Mesenchymal stem cell (in vitro differentiated cells and primary cell): ENCODE measurements at regions not wholly inside any gene's neighbourhood (a gene's known extent, or its start where the extent isn't known, plus 50 kb on each side); places are given as distances from the start of the nearest gene placed in this dataset.

Source experiments
- DNase-seq: peaks from one replicate; pipeline ENCODE4 v3.0.0-alpha.2; 2013
- H2AFZ ChIP-seq: one replicate; pipeline ENCODE4 v1.6.1; 2013; ENCODE audit warnings: low read depth, mild to moderate bottlenecking, control low read depth, inconsistent platforms, low read length, moderate library complexity
- H2AK5ac ChIP-seq: 2 replicates; pipeline ENCODE4 v1.6.1; 2013; ENCODE audit warnings: low read length, moderate library complexity, mild to moderate bottlenecking, inconsistent platforms; ENCODE audit not compliant: severe bottlenecking
- H2BK120ac ChIP-seq: one replicate; pipeline ENCODE4 v1.6.1; 2013; ENCODE audit warnings: low read depth, mild to moderate bottlenecking, inconsistent platforms, low read length, moderate library complexity
- H2BK12ac ChIP-seq, 2 experiments: one replicate each; pipeline ENCODE4 v1.6.1; 2013; ENCODE audit warnings: inconsistent platforms in 2 of 2, low read length in 2 of 2, mild to moderate bottlenecking in 2 of 2, moderate library complexity in 2 of 2, control low read depth in 1 of 2
- H2BK15ac ChIP-seq: one replicate; pipeline ENCODE4 v1.6.1; 2013; ENCODE audit warnings: mild to moderate bottlenecking, low read depth, inconsistent platforms; ENCODE audit not compliant: poor library complexity, severe bottlenecking
- H2BK5ac ChIP-seq: 2 replicates; pipeline ENCODE4 v1.6.1; 2013; ENCODE audit warnings: low read depth, mild to moderate bottlenecking, low read length, control low read depth, inconsistent platforms; ENCODE audit not compliant: poor library complexity, severe bottlenecking
- H3K14ac ChIP-seq, 2 experiments: one replicate each; pipeline ENCODE4 v1.6.1; 2013; ENCODE audit warnings: inconsistent platforms in 2 of 2, low read length in 2 of 2, control low read depth in 1 of 2, mild to moderate bottlenecking in 1 of 2, moderate library complexity in 1 of 2
- H3K18ac ChIP-seq, 2 experiments: one replicate each; pipeline ENCODE4 v1.6.1; 2013; ENCODE audit warnings: inconsistent platforms in 2 of 2, low read length in 2 of 2, control low read depth in 1 of 2, low read depth in 1 of 2, mild to moderate bottlenecking in 1 of 2
- H3K23ac ChIP-seq, 2 experiments: one replicate each; pipeline ENCODE4 v1.6.1; 2013; ENCODE audit warnings: inconsistent platforms in 2 of 2, low read length in 2 of 2, mild to moderate bottlenecking in 2 of 2, moderate library complexity in 2 of 2, control low read depth in 1 of 2
- H3K27ac ChIP-seq: 2 replicates; pipeline ENCODE4 v1.5.1; 2013; ENCODE audit warnings: mild to moderate bottlenecking, moderate library complexity, low read length, control low read depth, inconsistent platforms; ENCODE audit not compliant: poor library complexity, severe bottlenecking
- H3K27me3 ChIP-seq, 2 experiments: 2 replicates each; pipeline versions ENCODE4 v1.6.1 to v1.7.0; 2013; ENCODE audit warnings: low read length in 2 of 2, mild to moderate bottlenecking in 2 of 2, moderate library complexity in 2 of 2, control low read depth in 1 of 2, inconsistent platforms in 1 of 2; ENCODE audit not compliant: control insufficient read depth in 1 of 2, insufficient read depth in 1 of 2
- H3K36me3 ChIP-seq, 2 experiments: 2 replicates each; pipeline versions ENCODE4 v1.6.1 to v1.7.0; 2013; ENCODE audit warnings: low read length in 2 of 2, control low read depth in 1 of 2, inconsistent platforms in 1 of 2, low read depth in 1 of 2, mild to moderate bottlenecking in 1 of 2; ENCODE audit not compliant: insufficient read depth in 2 of 2, control insufficient read depth in 1 of 2
- H3K4ac ChIP-seq, 2 experiments: one replicate each; pipeline ENCODE4 v1.6.1; 2013; ENCODE audit warnings: inconsistent platforms in 2 of 2, low read length in 2 of 2, mild to moderate bottlenecking in 2 of 2, moderate library complexity in 2 of 2, control low read depth in 1 of 2, low read depth in 1 of 2
- H3K4me1 ChIP-seq: 2 replicates; pipeline ENCODE4 v1.6.1; 2013; ENCODE audit warnings: low read depth, low read length, control low read depth; ENCODE audit not compliant: control insufficient read depth, insufficient read depth
- H3K4me2 ChIP-seq: 2 replicates; pipeline ENCODE4 v1.6.1; 2013; ENCODE audit warnings: low read length, mild to moderate bottlenecking, inconsistent platforms; ENCODE audit not compliant: poor library complexity, severe bottlenecking
- H3K4me3 ChIP-seq, 2 experiments: 2 replicates each; pipeline versions ENCODE4 v1.5.1 to v1.7.0; 2013; ENCODE audit warnings: low read length in 2 of 2, mild to moderate bottlenecking in 2 of 2, control low read depth in 1 of 2, low read depth in 1 of 2; ENCODE audit not compliant: insufficient read depth in 1 of 2
- H3K79me1 ChIP-seq: replicated peaks from 2 replicates; pipeline ENCODE4 v1.6.1; 2013; ENCODE audit warnings: mild to moderate bottlenecking, control low read depth, low read length, inconsistent platforms; ENCODE audit not compliant: poor library complexity, severe bottlenecking
- H3K9ac ChIP-seq: 2 replicates; pipeline ENCODE4 v1.7.0; 2013; ENCODE audit warnings: mild to moderate bottlenecking, low read length, moderate library complexity
- H3K9me3 ChIP-seq: 2 replicates; pipeline ENCODE4 v1.7.0; 2013; ENCODE audit warnings: mild to moderate bottlenecking, low read length; ENCODE audit not compliant: control insufficient read depth
- H4K8ac ChIP-seq: one replicate; pipeline ENCODE4 v1.6.1; 2013; ENCODE audit warnings: inconsistent platforms, mild to moderate bottlenecking, low read length, moderate library complexity
- H4K91ac ChIP-seq: one replicate; pipeline ENCODE4 v1.6.1; 2013; ENCODE audit warnings: mild to moderate bottlenecking, low read length, inconsistent platforms
- WGBS: methylation state at CpG from one replicate; pipeline ENCODE4 v1.1.7; 2013; ENCODE audit warnings: mixed read lengths; 5-methylcytosine and 5-hydroxymethylcytosine counted together

DNA sequence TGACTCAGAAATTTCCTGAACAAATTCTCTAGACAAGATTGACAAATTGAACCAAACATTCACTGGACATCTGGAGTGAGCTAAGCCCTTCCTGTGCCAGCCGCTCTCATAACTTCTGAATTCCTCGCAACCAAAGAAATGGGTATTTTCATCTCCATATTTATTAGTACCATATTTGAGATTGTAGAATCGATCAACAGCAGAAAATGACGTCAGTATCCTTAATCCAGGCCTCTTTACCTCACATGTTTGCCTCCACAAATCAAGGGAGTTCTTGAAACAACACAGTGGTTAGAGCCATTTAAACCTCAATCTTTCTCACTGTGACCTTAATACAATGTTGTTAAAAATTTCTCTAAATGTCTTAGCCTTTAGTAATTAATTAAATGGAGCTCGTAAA lies 735.6 kb upstream of the SORCS1 start:
- no peaks in the 10 kb centered on the region for H3K79me1 ChIP-seq
- no peak overlapping the region for H3K23ac ChIP-seq
- no peak overlapping the region for H4K8ac ChIP-seq
- no peaks in the 10 kb centered on the region for H3K36me3 ChIP-seq
- H3K4me2 ChIP-seq: no peak overlapping the region
- no peak overlapping the region for H3K4ac ChIP-seq
- no peaks in the 10 kb centered on the region for H3K4me1 ChIP-seq
- H2BK15ac ChIP-seq: no peak overlapping the region
- no peak overlapping the region for H2BK120ac ChIP-seq
- H4K91ac ChIP-seq: no peak overlapping the region
- H3K14ac ChIP-seq: no peak overlapping the region
- H3K9me3 ChIP-seq: no peaks in the 10 kb centered on the region
- no peak overlapping the region for H3K18ac ChIP-seq
- H2AK5ac ChIP-seq: no peak overlapping the region
- H3K27me3 ChIP-seq: no peaks in the 10 kb centered on the region
- no peak overlapping the region for H3K4me3 ChIP-seq
- WGBS: 89% methylated on average over 5 of the region's 5 CpGs
- DNase-seq: no peak
- H2AFZ ChIP-seq: no peak overlapping the region
- H3K27ac ChIP-seq: no peak overlapping the region
- no peak overlapping the region for H3K9ac ChIP-seq
- no peak overlapping the region for H2BK5ac ChIP-seq
- no peak overlapping the region for H2BK12ac ChIP-seq

DNA sequence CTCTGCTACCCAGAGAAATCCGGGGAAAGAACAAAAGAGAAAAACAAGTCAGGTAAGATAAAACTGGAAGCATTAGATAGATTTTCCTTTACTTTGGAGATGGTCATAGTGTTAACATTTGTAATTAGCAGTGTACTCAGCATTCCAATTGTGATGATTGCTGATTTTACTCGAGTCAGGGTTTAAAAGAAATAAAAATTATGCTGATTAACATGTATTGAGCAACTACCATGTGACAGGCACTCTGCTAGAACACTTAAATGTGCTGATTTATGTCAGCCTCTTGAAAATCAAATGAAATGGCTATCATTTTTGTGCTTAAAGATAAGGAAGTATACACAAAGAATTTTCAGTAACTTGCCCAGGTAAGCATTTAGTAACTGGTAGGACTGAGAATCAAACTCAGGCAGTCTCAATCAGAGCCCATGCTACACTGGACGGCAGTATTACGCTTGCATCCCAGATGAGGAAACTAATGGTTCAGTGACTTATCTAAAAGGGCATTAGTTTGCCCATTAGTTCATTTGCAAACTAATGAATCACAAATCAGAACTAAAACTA lies 735.1 kb upstream of the SORCS1 start:
- Histone ChIP-seq H3K9me3 (no peaks in the 10 kb centered on the region), H3K14ac (no peak overlapping the region), H3K9ac (no peak overlapping the region), H2BK5ac (no peak overlapping the region), H3K27ac (no peak overlapping the region), H4K91ac (no peak overlapping the region), H4K8ac (no peak overlapping the region), H2BK12ac (no peak overlapping the region), H3K79me1 (no peaks in the 10 kb centered on the region), H3K4ac (no peak overlapping the region), H2AK5ac (no peak overlapping the region), H2AFZ (no peak overlapping the region), H3K4me1 (no peaks in the 10 kb centered on the region), H3K36me3 (no peaks in the 10 kb centered on the region), H2BK120ac (no peak overlapping the region), H3K4me3 (no peak overlapping the region), H3K4me2 (no peak overlapping the region), H3K23ac (no peak overlapping the region), H2BK15ac (no peak overlapping the region), H3K18ac (no peak overlapping the region), H3K27me3 (no peaks in the 10 kb centered on the region)
- WGBS: 65% methylated on average over 4 of the region's 4 CpGs
- DNase-seq: no peak

DNA sequence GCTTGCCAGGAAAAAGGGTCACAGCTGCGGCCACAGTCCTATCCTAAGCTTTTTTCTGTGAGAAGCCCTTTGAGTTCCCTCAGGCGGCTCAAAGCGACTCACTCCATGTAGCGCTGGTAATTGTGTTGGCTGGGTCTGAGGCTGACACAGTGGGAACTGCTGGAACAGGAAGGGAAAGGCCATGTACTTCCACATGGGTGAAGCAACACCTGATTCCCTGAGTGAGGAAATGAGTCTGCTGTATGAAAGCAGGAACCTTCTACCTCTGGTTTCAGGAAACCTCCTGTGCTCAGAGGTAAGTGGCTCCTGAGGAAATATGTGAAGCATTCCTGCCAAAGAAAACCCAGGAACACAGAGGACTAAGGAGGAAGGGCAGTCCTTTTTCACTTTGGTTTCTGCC lies 734.6 kb upstream of the SORCS1 start:
- no peak for DNase-seq
- H3K4ac ChIP-seq: no peak overlapping the region
- H3K23ac ChIP-seq: no peak overlapping the region
- H3K27ac ChIP-seq: no peak overlapping the region
- no peak overlapping the region for H3K14ac ChIP-seq
- H3K36me3 ChIP-seq: no peaks in the 10 kb centered on the region
- no peak overlapping the region for H2BK12ac ChIP-seq
- no peak overlapping the region for H4K8ac ChIP-seq
- no peaks in the 10 kb centered on the region for H3K27me3 ChIP-seq
- no peak overlapping the region for H3K4me3 ChIP-seq
- H3K79me1 ChIP-seq: no peaks in the 10 kb centered on the region
- H2BK15ac ChIP-seq: no peak overlapping the region
- no peaks in the 10 kb centered on the region for H3K4me1 ChIP-seq
- no peak overlapping the region for H3K4me2 ChIP-seq
- no peak overlapping the region for H2BK5ac ChIP-seq
- no peak overlapping the region for H3K9ac ChIP-seq
- 80% methylated on average over 4 of the region's 4 CpGs for WGBS
- H3K18ac ChIP-seq: no peak overlapping the region
- H2BK120ac ChIP-seq: no peak overlapping the region
- no peak overlapping the region for H4K91ac ChIP-seq
- H2AFZ ChIP-seq: no peak overlapping the region
- H2AK5ac ChIP-seq: no peak overlapping the region
- no peaks in the 10 kb centered on the region for H3K9me3 ChIP-seq

DNA sequence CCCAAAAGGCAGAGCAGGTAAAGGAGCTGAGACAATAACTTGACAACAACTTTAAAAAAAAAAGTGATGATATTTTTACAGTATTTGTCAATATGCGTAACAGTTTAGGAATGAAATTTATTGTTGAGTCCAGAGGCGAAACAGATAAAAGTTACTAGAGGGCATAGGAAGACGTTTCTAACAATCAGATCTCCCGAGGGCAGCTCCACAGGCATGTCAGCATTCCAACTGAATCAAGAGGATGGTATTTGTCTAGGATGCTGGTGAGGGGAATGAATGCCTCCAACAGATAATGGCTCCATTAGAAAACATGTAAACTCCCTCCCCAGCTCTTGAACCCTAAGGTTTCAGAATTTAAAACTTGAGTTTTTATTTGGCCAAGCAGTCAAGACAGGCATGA lies 733.9 kb upstream of the SORCS1 start:
- no peak overlapping the region for H3K9ac ChIP-seq
- H3K4me1 ChIP-seq: no peaks in the 10 kb centered on the region
- no peak overlapping the region for H2BK12ac ChIP-seq
- H3K4ac ChIP-seq: no peak overlapping the region
- no peak overlapping the region for H3K14ac ChIP-seq
- WGBS: 79% methylated on average over 3 of the region's 4 CpGs
- no peak overlapping the region for H4K8ac ChIP-seq
- H3K18ac ChIP-seq: no peak overlapping the region
- H3K9me3 ChIP-seq: no peaks in the 10 kb centered on the region
- no peak overlapping the region for H4K91ac ChIP-seq
- no peak overlapping the region for H2BK5ac ChIP-seq
- no peaks in the 10 kb centered on the region for H3K79me1 ChIP-seq
- no peaks in the 10 kb centered on the region for H3K36me3 ChIP-seq
- no peak overlapping the region for H2AFZ ChIP-seq
- no peak overlapping the region for H3K4me3 ChIP-seq
- DNase-seq: no peak
- H2BK15ac ChIP-seq: no peak overlapping the region
- H3K27me3 ChIP-seq: no peaks in the 10 kb centered on the region
- H3K23ac ChIP-seq: no peak overlapping the region
- H2BK120ac ChIP-seq: no peak overlapping the region
- no peak overlapping the region for H2AK5ac ChIP-seq
- H3K4me2 ChIP-seq: no peak overlapping the region
- no peak overlapping the region for H3K27ac ChIP-seq
